GM12891 (cell line): ENCODE measurements at regions not wholly inside any gene's neighbourhood (a gene's known extent, or its start where the extent isn't known, plus 50 kb on each side); places are given as distances from the start of the nearest gene placed in this dataset.

Experiments
- POLR2A ChIP-seq: IDR thresholded peaks from 2 replicates; pipeline ENCODE4 v1.6.1; 2011; ENCODE audit warnings: low read depth, low read length, control low read depth
- POLR2AphosphoS5 ChIP-seq: IDR thresholded peaks from 2 replicates; pipeline ENCODE4 v1.6.1; 2011; ENCODE audit warnings: low read depth, low read length, control low read depth
- POU2F2 ChIP-seq: IDR thresholded peaks from 2 replicates; pipeline ENCODE4 v1.6.1; 2011; ENCODE audit warnings: low read depth, mild to moderate bottlenecking, control low read depth, low read length, moderate library complexity
- SPI1 ChIP-seq: IDR thresholded peaks from 2 replicates; pipeline ENCODE4 v1.6.1; 2011; ENCODE audit warnings: low read depth, low read length, control low read depth
- TAF1 ChIP-seq: IDR thresholded peaks from 2 replicates; pipeline ENCODE4 v1.6.1; 2011; ENCODE audit warnings: low read depth, low read length, control low read depth

DNA sequence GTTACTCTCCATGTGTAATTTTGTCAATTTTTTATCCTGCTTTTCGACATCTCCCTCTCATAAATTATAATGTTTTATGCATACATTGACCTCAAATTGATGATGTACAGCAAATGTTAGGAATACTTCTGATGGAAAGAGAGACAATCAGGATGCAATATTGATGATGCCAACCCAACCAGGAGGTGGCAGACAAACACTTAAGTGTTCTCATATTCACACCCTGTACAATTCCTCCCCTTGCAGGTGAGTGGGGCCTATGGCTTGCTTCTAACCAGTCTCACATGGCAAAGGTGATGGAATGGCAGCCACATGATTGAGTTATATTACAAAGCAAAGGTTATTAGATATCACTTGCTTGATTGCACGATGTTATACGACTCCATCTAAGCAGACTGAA, 594.3 kb upstream of the REG3G start:
- TF ChIP-seq POLR2AphosphoS5 (no peak), POLR2A (no peak), TAF1 (no peak), SPI1 (no peak), POU2F2 (no peak)
